ENCODE measurements at regions not wholly inside any gene's neighbourhood (a gene's known extent, or its start where the extent isn't known, plus 50 kb on each side); places are given as distances from the start of the nearest gene placed in this dataset.
"Not testable (repeated sequence)": the region's sequence is repeated elsewhere in the genome, so short reads cannot be mapped to it uniquely, and the experiment has no call there.

- Mint-ChIP-seq H3K27me3 (no peaks in the 10 kb centered on the region), H3K27ac (peak overlapping the region; percentile 91 to 95), H3K4me3 (peak overlapping the region; percentile 80 to 88), H3K4me1 (ENCODE audit: low read depth in 2 of 2) (peaks cover 23 to 41% of the 10 kb centered on the region in 2 donors), H3K9me3 (no peaks in the 10 kb centered on the region), H3K36me3 (ENCODE audit: insufficient read depth) (no peaks in the 10 kb centered on the region)
- ATAC-seq (replicated peaks) (no peak), DNase-seq (no peak)
These were observed 74.7 kb upstream of the AMN1 start for GRCh38 chr12:31803306-31804184.

DNA sequence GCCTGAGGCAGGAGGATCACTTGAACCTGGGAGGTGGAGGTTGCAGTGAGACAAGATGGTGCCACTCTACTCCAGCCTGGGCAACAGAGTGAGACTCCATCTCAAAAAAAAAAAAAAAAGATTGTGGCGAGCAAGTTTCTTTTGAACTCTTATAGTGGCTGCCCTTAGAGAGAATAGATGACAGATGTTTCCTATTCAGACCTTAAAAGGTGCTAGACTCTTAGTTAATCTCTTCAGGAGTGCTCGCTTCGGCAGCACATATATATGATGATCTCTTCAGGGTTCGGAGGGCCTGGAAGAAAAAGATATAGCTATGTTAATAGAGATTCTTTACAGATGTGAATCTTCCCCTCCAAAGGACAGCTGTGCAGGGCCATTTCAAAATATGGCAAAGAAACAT lies 73.1 kb upstream of the AMN1 start:
- DNase-seq (no peak), ATAC-seq (replicated peaks) (no peak)
- Mint-ChIP-seq H3K27ac (peak overlapping the region in 1 of 2 donors; percentile 44), H3K27me3 (no peaks in the 10 kb centered on the region), H3K4me3 (no peak overlapping the region), H3K4me1 (ENCODE audit: low read depth in 2 of 2) (peaks cover 25 to 34% of the 10 kb centered on the region in 2 donors), H3K36me3 (ENCODE audit: insufficient read depth) (no peaks in the 10 kb centered on the region), H3K9me3 (no peaks in the 10 kb centered on the region)

DNA sequence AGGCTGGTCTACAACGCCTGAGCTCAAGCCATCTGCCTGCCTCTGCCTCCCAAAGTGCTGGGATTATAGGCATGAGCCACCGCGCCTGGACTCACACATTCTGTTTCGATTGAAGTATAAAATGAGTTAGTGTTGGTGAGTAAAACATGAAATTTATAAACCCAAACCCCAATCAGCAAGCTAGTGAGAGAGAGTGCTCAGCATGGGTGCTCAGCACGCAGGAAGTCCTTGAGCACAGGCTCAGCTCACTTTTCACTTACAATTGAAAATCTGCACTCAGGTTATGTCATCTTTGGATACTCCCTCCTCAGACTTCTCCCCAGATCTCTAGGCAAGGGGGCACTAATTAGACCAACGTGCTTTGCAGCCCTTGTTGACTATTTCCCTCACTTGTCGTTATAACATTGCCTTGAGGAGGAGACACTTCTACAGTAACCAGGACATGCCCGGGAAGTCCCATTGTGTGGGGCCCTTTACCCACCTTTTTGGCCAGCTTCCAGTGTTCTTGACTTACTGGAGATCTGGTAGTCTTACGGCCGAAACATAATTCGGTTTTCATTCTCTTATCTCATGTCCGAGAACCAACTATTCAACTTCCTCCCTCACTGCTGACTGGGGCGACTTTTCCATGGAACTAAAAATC lies 68.5 kb upstream of the AMN1 start:
- Mint-ChIP-seq H3K27ac (peak overlapping the region in 1 of 2 donors; percentile 80), H3K27me3 (no peaks in the 10 kb centered on the region), H3K4me3 (peak overlapping the region in 1 of 2 donors; percentile 45), H3K36me3 (ENCODE audit: insufficient read depth) (no peaks in the 10 kb centered on the region), H3K4me1 (ENCODE audit: low read depth in 2 of 2) (peaks cover 8 to 13% of the 10 kb centered on the region in 2 donors), H3K9me3 (no peaks in the 10 kb centered on the region)
- ATAC-seq (replicated peaks) (no peak), DNase-seq (no peak)

DNA sequence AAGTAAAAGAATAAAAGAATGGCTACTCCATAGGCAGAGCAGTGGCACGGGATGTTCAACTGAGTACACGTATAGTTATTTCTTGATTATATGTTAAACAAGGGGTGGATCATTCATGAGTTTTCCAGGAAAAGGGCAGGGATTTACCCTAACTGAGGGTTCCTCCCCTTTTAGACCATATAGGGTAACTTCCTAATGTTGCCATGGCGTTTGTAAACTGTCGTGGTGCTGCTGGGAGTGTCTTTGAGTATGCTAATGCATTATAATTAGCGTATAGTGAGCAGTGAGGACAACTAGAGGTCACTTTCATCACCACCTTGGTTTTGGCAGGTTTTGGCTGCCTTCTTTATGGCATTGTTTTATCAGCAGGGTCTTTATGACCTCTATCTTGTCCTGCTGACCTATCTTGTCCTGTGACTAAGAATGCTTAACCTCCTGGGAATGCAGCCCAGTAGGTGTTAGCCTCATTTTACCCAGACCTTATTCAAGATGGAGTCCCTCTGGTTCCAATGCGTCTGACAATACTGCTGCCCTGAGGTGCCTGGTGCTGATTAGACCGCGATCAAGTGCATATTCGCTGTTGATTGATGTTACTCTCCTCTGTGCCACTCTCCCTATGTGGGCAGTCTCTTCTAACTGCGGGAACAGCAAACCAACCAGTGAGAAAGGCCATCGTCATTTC lies 67.6 kb upstream of the AMN1 start:
- no peak for DNase-seq
- Mint-ChIP-seq H3K4me3 (no peak overlapping the region), H3K9me3 (no peaks in the 10 kb centered on the region), H3K27ac (no peak overlapping the region), H3K36me3 (ENCODE audit: insufficient read depth) (no peaks in the 10 kb centered on the region), H3K4me1 (ENCODE audit: low read depth in 2 of 2) (peaks cover 9 to 14% of the 10 kb centered on the region in 2 donors), H3K27me3 (no peaks in the 10 kb centered on the region)
- no peak for ATAC-seq (replicated peaks)

GRCh38 chr12:31794745-31795144 lies 65.9 kb upstream of the AMN1 start:
- H3K4me1 Mint-ChIP-seq (ENCODE audit: low read depth in 2 of 2), result peaks cover 18 to 26% of the 10 kb centered on the region in 2 donors
- H3K27me3 Mint-ChIP-seq, result no peaks in the 10 kb centered on the region
- H3K4me3 Mint-ChIP-seq, result no peak overlapping the region
- H3K9me3 Mint-ChIP-seq, result no peaks in the 10 kb centered on the region
- H3K27ac Mint-ChIP-seq, result peak overlapping the region in 1 of 2 donors; percentile 62
- ATAC-seq (replicated peaks), result no peak
- peaks cover 3% of the 10 kb centered on the region for H3K36me3 Mint-ChIP-seq (ENCODE audit: insufficient read depth)
- DNase-seq, result no peak

- not testable (repeated sequence) for DNase-seq; H3K9me3 Mint-ChIP-seq; H3K27me3 Mint-ChIP-seq; H3K36me3 Mint-ChIP-seq (ENCODE audit: insufficient read depth)
- Mint-ChIP-seq H3K4me3 (peak overlapping the region; percentile 10 to 68), H3K4me1 (ENCODE audit: low read depth in 2 of 2) (peaks cover 11 to 16% of the 10 kb centered on the region in 2 donors), H3K27ac (peak overlapping the region; percentile 42 to 82)
- peak; percentile 51 for ATAC-seq (replicated peaks)
These were observed 62.4 kb upstream of the AMN1 start for GRCh38 chr12:31791265-31791664.

DNA sequence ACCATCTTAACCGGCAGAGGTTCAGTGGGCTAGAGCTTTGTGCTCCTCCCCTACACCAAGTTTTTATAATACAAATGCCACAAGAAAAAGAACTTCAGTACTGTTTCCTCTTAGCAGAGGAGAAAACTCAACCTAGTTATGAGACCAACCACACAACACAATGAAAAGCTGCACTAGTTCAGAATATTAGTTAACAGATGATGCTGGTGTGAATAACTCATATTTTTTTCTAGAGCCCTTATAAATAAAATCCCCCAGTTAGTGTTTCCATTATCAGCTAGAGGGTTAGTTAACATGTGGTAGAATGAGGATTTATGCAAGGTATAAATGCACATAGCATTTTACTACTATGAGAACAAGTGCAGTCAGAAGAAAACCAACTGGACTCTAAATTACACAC lies 61.9 kb upstream of the AMN1 start:
- H3K9me3 Mint-ChIP-seq, result no peaks in the 10 kb centered on the region
- H3K4me1 Mint-ChIP-seq (ENCODE audit: low read depth in 2 of 2), result peaks cover 11 to 16% of the 10 kb centered on the region in 2 donors
- H3K4me3 Mint-ChIP-seq, result peak overlapping the region; percentile 28 to 68
- H3K27ac Mint-ChIP-seq, result peak overlapping the region; percentile 42 to 82
- DNase-seq, result no peak
- H3K36me3 Mint-ChIP-seq (ENCODE audit: insufficient read depth), result peaks cover 3% of the 10 kb centered on the region
- H3K27me3 Mint-ChIP-seq, result no peaks in the 10 kb centered on the region
- ATAC-seq (replicated peaks), result peak; percentile 53

GRCh38 chr12:31785318-31785717 lies 56.5 kb upstream of the AMN1 start:
- Mint-ChIP-seq H3K36me3 (ENCODE audit: insufficient read depth) (no peaks in the 10 kb centered on the region), H3K4me1 (ENCODE audit: low read depth in 2 of 2) (peaks cover 0 to 6% of the 10 kb centered on the region in 2 donors), H3K27ac (no peak overlapping the region), H3K9me3 (peaks cover 0 to 4% of the 10 kb centered on the region in 2 donors), H3K27me3 (no peaks in the 10 kb centered on the region), H3K4me3 (no peak overlapping the region)
- DNase-seq (no peak), ATAC-seq (replicated peaks) (no peak)

DNA sequence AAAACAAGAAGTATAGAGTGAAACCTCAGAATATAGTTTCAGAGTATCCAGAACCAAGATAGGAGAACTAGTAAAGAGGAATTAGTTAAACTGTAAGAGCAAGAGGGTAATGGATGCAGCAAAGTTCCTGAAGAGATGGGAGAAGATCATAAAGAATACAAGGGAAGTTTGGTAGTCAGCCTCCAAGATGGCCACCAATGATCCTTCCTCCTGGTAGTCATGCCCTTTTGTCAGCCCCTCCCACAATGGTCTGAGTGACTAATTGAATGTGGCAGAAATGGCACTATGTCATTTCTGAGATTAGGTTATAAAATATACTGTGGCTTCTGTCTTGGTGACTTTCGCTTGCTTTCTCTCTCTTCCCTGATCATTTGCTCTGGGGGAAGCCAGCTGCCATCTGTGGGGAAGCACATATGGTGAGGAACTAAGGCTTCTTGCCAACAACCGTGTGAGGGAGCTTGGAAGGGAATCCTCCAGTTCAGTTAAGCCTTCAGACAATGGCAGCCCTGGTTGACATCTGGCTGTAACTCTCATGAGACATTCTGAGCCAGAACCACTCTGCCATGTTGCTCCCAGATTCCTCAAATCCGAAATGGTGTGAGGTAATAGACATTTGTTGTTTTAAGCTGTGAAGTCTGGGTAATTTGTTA lies 55.3 kb upstream of the AMN1 start:
- DNase-seq (no peak), ATAC-seq (replicated peaks) (no peak)
- peaks cover 1 to 5% of the 10 kb centered on the region in 2 donors for H3K4me1 Mint-ChIP-seq (ENCODE audit: low read depth in 2 of 2)
- no peak overlapping the region for H3K4me3 Mint-ChIP-seq
- no peaks in the 10 kb centered on the region for H3K36me3 Mint-ChIP-seq (ENCODE audit: insufficient read depth)
- H3K27ac Mint-ChIP-seq, result no peak overlapping the region
- peaks cover 0 to 4% of the 10 kb centered on the region in 2 donors for H3K9me3 Mint-ChIP-seq
- H3K27me3 Mint-ChIP-seq, result no peaks in the 10 kb centered on the region

DNA sequence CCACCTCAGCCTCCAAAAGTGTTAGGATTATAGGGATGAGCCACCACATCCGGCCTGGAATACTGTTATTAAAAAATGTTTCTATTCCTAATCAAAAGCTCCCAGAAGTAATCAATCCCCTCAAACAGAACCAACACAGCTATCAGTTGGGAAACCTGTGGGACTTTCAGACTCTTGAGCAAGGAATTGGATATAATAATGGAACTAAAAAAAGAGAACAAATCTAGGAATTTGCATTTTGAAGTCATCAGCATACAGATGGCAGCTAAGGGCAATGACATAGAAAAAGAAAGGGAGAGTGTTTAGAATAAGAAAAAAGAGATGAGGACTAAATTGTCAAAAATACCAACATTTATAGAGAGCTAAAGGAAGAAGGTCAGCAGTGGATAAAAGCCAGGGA lies 54.7 kb upstream of the AMN1 start:
- ATAC-seq (replicated peaks) (no peak), DNase-seq (no peak)
- Mint-ChIP-seq H3K4me1 (ENCODE audit: low read depth in 2 of 2) (peaks cover 1 to 5% of the 10 kb centered on the region in 2 donors), H3K27ac (no peak overlapping the region), H3K27me3 (no peaks in the 10 kb centered on the region), H3K36me3 (ENCODE audit: insufficient read depth) (no peaks in the 10 kb centered on the region), H3K9me3 (peaks cover 0 to 4% of the 10 kb centered on the region in 2 donors), H3K4me3 (no peak overlapping the region)

- H3K27ac Mint-ChIP-seq, result no peak overlapping the region
- no peaks in the 10 kb centered on the region for H3K27me3 Mint-ChIP-seq
- H3K4me1 Mint-ChIP-seq (ENCODE audit: low read depth in 2 of 2), result peaks cover 1 to 5% of the 10 kb centered on the region in 2 donors
- H3K4me3 Mint-ChIP-seq, result no peak overlapping the region
- ATAC-seq (replicated peaks) (no peak), DNase-seq (no peak)
- H3K9me3 Mint-ChIP-seq, result peaks cover 0 to 4% of the 10 kb centered on the region in 2 donors
- H3K36me3 Mint-ChIP-seq (ENCODE audit: insufficient read depth), result no peaks in the 10 kb centered on the region
These were observed 53.2 kb upstream of the AMN1 start for GRCh38 chr12:31781894-31782540.

GRCh38 chr12:31780096-31780495 lies 51.3 kb upstream of the AMN1 start:
- no peaks in the 10 kb centered on the region for H3K27me3 Mint-ChIP-seq
- DNase-seq, result no peak
- H3K27ac Mint-ChIP-seq, result no peak overlapping the region
- H3K9me3 Mint-ChIP-seq, result peaks cover 0 to 4% of the 10 kb centered on the region in 2 donors
- H3K36me3 Mint-ChIP-seq (ENCODE audit: insufficient read depth), result no peaks in the 10 kb centered on the region
- peaks cover 1 to 5% of the 10 kb centered on the region in 2 donors for H3K4me1 Mint-ChIP-seq (ENCODE audit: low read depth in 2 of 2)
- no peak for ATAC-seq (replicated peaks)
- H3K4me3 Mint-ChIP-seq, result no peak overlapping the region

- peaks cover 1 to 8% of the 10 kb centered on the region in 2 donors for H3K4me1 Mint-ChIP-seq (ENCODE audit: low read depth in 2 of 2)
- no peak for DNase-seq
- H3K4me3 Mint-ChIP-seq, result no peak overlapping the region
- H3K27ac Mint-ChIP-seq, result no peak overlapping the region
- no peak for ATAC-seq (replicated peaks)
- H3K36me3 Mint-ChIP-seq (ENCODE audit: insufficient read depth), result no peaks in the 10 kb centered on the region
- H3K27me3 Mint-ChIP-seq, result no peaks in the 10 kb centered on the region
- peaks cover 0 to 1% of the 10 kb centered on the region in 2 donors for H3K9me3 Mint-ChIP-seq
These were observed 49.9 kb upstream of the AMN1 start for GRCh38 chr12:31778687-31779086.

Data from effector memory CD8-positive, alpha-beta T cell (primary cell).